Right kidney (tissue), 1 donor: ENCODE measurements at regions not wholly inside any gene's neighbourhood (a gene's known extent, or its start where the extent isn't known, plus 50 kb on each side); places are given as distances from the start of the nearest gene placed in this dataset.

ENCODE experiments used
- DNase-seq: peaks from one replicate; pipeline ENCODE4 v3.0.0-alpha.2; 2016

DNA sequence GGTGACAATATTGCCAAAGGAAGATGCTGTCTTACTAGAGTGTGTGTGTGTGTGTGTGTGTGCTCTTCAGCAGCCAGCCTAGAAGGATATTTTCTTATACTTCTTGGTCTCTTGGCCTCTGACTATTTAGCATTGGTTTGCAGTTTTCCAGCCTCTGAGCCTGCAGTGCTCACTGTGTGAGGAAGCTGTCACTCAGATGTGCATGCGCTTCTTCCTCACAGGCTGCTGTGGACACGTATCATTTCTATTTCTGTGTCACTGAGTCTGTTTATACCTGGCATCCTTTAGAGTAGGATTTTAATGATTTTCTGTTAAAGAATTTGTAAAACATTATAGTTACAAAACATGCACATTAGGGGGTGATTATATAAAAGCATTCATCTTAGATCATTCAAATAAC lies 83.3 kb downstream of the ALDH8A1 start:
- no peak for DNase-seq

DNA sequence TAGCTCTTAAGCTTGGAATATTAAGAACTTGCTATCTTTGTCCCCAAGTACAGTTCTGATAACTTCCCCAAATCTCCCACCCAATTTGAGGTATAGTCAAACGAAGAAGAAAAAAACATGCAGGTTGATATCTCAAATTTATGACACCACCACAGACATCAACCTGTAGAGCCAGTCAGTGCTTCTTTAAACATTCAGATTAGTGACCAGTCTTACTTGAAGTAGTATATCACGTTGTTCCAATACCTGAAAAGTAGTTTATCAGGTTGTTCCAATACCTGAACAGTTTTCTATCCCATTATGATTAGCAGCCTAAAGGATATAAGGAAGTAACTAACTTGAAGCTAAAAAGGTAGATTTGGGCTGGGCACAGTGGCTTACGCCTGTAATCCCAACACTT lies 85.3 kb downstream of the ALDH8A1 start:
- no peak for DNase-seq

DNA sequence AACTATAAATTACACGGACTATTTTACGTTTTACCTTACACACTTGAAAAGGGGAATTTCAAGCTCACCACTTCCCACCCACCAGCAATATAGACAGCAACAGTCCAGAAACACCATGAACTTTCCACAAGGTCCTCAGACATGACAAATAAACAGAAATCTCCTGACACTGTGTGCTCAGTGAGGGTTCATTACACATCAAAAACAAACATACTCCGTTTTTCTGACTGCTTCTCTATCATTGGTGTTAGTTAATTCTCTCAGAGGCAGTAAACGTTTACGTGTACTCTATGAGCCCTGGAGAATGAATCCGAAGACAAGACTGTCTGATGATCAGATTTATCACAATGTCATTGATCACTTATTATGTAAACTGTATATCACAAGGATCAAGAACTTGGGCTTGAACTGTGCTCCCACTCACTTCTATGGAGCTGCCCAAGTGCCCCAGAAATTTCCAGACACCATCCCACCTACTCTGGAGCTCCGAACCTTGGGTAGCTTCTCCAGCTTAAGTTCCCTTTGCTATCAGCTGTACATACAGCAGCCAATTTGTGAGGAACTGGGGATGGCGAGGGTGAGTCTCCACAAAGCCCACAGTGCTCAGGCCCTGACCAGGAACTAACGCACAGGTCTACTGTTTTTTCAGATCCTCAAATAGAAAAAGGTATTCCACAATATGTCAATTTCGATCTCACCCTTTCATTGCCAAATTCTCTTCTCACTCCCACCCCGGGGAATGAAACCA lies 86.0 kb downstream of the ALDH8A1 start:
- no peak for DNase-seq

DNA sequence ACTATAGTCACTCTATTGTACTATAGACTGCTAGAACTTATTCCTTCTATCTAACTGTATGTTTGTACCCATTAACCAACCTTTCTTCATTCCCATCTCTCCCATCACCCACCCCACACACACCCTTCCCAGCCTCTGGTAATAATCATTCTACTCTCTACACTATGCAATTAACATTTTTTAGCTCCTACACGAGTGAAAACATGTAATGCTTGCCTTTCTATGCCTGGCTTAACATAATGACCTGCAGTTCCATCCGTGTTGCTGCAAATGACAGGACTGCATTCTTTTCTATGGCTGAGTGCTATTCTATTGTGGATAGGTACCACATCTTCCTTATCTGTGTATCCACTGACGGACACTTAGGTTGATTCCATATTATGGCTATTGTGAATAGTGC lies 95.5 kb downstream of the ALDH8A1 start:
- no peak for DNase-seq

DNA sequence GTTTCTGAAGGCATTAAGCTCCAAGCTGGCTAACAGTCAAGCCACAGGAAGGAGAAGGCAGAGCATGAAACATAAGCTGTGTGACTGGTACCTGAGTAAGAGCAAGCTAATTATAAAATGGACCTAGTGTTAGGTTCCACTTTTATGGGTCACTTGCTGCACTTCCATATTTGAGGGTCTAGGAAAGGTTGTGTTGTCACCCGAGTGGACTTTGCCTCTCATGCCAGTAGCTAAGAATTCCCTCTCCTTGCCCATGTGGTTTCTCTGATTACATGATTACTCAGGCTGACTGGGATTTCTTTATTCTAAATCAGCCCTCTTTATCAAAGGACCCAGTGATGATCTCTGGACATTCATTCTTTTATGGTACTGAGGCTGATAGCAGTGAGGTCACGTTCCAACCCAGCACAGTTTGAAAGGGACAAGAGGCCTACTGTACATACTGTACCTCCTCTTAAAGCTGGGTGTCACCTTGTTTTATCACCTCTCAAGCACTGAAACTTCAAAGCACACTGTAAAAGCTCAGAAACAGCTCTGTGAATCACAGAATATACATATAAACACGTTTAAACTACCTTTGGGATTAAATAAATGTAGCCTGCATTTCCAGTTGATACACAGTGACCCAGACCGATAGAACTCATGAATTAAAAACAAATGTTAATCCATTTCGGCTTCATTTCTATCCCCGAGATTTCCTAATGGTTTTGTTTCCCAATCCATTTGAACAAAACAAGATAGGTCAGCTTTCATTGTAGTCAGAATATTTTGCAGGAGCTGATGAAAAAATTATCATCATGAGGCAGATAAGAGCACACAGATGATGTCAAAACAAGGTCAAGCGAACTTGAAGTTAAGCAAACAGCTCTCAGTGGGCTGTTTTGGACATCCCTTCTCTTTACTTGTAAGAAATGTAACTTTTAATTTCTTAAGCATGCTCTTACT lies 96.5 kb downstream of the ALDH8A1 start:
- no peak for DNase-seq

DNA sequence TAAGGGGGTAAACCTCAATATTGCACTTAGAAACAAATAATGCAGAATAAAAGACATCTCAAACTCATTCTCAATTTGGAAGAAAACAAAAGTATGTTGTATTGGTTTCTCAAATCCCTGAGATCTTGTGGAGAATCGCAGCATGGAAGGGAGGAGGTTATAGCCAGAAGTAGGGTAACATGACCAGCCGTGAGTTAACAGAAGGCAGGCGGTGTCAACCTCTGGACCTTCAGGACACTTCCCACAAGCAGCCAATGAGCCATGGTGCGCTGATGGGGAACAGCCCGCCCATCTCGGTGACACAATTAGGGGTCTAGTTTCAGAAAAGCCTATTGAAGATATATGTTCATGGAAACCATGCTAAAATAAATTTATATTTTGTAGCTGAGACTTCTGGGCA lies 98.4 kb downstream of the ALDH8A1 start:
- DNase-seq = no peak

DNA sequence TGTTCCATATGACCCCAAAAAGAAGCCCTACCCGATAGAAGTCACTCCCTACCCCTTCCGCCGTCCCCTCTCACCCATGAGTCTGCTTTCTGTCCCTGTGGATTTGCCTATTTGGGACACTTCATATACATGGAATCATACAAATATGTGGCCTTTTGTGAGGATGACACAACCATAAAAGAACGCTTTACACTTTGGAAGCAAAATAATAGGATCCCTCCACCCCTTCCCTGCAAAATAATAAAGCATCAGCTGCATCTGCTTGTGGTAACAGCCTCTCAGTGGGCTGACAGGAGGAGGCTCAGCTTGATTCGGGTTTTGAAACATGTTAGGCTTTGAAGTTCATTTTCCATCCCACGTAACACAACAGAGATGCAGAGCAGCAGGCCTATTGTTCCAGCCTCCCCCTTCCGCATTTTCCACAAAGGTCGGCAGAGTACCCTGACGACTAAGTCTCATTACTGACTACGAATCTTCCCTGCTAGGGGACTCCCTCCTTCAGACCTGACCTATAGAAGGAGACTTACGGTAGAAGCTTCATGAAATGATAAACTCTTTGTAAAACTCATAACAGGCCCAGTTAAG lies 99.1 kb downstream of the ALDH8A1 start:
- no peak for DNase-seq

DNA sequence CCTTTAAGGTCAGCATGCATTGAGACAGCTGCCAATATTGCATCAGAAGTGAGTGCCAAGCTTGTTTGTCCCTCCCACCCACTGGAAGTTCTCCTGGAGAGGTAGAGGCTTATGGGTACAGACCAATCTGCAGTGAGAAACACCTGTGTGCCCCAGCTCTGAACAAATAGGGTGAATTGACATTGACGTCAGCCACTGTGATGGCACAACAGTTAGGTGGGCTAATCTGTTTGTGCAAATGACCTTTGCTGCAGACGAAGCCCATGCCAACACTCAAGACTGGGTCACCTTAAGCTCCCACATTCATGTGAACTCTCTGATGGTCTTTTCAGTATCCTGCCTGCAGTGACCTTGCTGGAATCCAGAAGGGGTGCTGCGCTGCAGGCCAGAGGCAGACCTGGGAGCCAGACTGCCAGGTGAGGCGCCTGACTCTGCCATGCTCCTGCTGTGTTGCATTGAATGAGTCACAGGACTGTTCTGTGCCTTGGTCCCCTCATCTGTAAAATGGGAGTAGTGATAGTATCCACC lies 99.9 kb downstream of the ALDH8A1 start:
- no peak for DNase-seq

DNA sequence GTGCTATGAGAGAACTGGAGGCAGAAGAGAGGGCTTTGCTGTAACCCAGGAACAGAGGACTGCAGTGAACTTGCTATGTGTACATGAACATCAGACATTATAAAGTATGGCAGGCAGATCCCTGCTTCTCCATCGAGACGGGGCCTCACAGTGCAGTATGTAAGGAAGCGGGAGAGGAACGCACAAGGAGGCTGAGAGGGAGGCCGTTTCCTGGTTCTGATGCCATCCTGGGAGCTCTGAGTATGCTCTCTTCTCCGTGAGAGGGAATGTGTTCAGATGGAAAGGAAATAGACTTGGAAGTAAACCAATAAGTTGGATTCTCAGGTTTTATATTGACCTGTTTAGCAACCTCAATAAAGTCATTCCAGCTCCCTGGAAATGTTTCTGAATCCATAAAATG lies 101.8 kb downstream of the ALDH8A1 start:
- DNase-seq = no peak

DNA sequence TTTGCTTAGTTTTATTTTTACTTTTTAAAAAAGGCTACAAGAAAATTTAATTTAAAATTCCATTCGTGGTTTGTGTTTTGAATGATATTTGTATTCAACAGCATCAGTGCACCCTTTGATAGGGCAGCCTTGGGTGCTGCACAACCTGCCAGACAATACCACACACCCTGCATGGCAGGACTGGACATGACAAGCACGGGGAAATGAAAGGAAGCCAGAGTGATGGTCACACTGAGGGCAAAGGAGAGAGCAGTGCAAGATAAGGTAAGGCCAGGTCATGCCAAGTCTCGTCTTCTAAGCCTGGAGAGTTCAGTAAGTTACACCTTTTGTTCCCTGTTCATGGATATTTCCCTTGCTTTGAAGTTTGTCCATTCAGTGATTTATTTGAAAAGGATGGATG lies 103.0 kb downstream of the ALDH8A1 start:
- DNase-seq = no peak

DNA sequence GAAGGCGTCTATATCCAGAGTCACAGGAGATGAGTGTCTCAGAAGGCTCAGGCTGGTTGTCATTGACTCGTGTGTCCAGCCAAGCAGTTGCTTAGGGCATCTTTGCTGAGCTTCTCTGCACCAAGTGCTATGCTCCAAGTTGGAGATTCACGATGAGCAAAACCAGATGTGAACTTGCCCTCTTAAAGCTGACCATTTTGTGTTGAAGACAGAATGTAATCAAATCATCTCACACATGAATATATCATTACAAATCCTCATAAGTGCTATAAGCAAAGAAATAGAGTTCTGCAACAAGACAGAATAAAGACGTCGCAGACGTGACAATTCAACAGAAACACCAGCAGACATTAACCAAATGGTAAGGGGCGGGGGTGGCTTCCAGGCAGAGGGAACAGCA lies 103.9 kb downstream of the ALDH8A1 start:
- no peak for DNase-seq

DNA sequence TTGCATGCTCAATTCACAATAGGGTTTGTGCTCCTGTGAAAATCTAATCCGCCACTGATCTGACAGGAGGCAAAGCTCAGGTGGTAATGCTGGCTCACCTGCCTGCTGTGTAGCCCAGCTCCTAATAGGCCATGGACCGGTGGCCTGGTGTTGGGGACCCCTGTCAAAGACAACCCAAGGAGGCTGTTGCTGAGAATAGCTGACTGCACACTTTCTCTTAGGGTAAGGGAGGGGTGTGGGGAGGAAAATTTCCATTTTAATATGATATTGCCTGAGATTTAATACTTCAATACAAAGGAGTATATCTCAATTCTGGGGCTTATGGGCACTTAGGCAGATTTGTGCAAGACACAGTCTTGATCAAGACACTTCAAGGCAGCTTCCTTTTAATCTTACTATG lies 105.8 kb downstream of the ALDH8A1 start:
- DNase-seq = no peak

DNA sequence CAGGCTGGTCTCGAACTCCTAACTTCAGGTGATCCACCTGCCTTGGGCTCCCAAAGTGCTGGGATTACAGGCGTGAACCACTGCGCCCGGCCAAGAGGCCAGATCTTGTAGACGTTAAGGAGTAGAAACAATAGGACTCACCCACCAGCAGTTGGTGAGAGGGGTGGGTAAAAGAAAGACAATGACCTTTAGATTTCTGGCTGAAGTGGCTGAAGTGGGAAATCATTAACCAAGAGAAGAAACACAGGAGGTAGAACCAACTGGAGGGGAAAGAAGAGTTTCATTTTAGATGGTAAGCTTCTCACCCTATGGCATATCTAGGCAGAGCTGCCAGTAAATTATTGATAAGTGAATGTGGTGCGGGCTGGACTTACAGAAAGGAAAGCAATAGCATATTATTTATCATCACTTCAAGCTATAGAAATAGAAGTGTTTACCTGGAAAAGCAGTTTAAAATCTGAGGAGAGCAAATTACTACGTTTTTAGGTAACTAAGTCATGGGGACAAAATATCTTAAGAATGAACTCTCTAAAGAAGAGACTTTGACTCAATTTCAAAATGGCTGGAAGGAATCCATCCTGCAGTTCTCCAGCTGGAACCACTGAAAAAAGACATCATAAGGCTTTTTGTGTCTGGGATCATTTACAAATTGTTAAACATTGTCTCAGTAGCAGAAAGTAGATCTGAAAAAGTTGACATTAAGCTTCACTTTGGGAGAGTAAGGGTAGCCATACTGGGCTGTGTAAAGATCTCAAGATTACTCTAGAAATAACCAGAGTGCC lies 109.6 kb downstream of the ALDH8A1 start:
- no peak for DNase-seq

DNA sequence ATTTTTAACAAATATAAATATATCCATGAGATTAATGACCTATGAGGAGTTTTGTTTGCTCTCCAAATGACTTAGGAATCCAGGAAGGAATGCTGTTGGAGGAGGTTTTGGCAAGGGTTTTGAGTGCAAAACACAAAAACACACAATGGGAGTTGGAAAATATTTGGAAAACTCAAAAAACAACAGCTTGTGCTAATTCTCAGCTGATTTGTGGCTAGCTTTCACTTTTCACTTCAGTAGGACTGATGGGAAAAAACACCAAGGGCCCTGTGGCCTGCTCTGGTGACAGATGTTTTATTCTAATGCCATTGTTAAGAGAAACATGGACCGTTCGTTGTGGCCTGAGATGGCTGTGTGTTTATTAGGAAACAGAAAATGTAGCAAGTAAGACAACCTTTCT lies 113.9 kb downstream of the ALDH8A1 start:
- DNase-seq = no peak

DNA sequence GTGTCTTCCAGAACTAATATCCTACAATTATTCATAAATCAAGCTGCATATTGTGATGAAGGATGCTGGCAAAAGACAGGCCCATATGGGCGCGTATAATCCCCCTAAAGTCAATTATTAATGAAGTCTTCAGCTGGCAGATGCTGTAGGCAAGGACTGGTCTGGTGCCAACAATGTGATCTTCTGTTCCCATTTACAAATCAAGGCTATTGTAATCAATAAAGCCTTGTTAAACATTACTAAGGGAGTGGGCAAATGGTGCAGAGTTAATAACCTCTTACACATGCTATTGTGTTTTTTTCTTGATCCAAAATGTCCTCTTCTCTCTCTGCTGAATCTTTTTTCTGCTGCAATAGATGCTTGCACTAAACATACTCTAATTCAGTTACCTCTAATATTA lies 119.0 kb downstream of the ALDH8A1 start:
- no peak for DNase-seq

DNA sequence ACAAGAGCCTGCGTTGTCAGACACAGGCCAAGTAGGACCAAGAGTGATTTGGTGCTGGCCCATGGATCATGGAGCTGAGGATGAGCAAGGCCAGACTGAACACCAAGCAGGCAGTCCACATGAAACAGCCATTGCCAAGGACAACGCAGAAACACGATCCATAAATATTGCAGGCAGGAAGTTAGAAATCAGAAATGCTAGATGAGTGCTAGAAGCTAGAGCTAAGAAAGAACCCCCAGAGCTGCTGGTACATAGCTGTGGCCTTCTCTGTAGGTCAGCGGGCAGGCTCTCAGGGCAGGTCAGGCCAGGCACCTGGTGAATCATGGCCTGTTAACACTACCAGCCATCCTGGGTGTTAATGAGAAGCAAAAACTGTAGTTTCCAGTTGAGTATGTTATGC lies 119.7 kb downstream of the ALDH8A1 start:
- DNase-seq = no peak

DNA sequence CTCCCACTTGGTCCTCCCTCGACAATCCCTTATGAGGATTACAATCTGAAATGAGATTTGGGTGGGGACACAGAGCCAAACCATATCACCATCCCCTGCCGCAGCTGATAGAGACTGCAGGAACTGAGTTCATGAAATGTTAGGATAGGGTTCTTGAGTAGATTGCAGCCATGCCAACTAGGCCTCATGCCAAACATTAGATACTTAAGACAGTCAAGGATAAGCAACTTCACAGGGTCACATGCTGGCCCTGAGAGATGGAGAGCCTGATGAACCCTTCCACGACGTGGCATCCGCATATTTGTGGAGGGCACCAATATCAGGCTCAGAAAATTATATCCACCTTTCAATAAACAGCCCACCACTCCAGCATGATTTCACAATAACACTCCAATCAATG lies 121.3 kb downstream of the ALDH8A1 start:
- DNase-seq = no peak

DNA sequence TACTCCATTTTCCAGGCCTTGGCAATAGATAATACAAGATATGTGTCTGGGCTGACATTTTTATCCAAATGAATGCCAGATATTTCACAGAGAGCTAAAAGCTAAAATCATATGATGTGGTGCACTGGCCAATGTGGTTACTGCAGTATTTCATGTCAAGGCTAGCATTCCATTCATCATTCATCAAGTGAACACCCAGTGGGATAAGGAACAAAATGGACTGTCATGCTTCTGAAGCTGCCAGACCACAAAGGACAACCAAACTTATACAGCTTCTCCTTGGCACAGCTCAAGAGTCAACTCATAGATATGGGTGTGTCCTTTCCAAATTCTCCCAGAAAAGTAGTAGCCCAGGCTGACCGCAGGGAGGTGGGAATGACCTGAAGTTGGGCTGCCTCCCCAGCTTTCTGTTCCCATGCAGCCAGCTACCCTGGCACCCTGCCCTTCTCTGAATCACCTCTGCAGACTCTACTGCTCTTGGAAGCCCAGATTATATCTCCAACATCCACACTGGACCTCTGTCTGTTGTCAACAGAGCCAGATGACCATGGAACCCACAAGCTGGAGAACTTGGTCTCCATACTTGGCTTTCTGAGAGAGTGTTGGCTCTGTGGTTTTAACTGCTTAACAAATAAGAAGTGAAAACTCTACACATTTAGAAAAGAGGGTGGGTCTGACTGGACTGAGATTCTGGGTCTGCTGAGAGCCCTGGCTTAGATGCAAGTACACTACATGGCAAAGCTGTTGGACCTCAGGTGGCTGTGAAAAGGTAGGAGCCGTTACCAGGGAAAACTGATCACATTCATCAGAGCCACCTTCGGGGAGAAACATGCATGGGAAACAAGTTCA lies 122.8 kb downstream of the ALDH8A1 start:
- DNase-seq = no peak

DNA sequence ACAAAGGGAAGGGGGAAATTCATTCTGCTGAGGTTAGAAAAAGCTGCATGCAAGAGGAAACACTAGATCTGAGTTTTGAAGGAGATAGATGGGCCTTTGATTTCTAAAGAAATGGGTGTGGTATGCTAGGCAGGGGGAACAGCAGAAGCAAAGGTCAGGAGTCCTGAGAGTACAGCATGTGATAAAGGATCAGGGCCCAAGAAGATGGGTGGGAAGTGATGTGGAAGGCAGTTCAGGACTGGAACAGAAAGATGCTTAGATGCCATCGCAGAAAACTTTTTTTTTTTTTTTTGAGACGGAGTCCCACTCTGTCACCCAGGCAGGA lies 126.2 kb downstream of the ALDH8A1 start:
- no peak for DNase-seq

DNA sequence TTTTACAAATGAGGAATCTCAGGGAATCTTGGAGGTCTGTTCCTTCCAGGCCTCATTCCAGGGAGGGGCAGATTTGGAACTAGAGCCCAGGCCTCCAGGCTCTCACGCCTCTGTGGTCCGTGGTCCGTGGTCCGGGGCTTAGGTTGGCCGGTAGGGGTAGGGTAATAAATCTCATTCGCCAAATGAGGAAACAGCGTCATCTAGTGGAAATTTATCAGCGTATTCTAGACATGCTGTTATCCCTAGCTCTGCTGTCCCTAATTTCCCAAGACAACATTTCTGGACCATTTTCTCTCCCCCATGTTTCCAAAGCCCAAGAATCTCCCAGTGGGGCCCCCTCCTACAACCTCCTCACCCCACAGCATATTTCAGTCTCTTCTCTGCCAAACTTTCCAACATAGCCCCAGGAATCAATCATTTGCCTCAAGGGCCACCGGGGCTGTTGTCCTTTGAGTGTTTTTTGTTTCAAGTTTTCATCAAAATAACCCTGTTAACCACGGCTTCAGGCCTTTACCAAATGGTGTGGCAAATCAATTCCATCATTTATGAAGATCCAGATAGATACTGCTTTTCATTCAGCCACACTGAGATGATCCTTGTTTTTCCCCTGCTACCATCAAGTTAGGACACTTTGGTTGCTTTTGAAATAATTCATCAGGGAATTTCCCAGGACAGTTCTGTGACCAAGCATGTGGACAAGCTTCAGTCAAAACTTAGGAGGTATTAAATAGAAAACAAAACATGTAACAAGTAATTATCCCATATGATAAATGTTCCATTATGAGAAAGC lies 126.8 kb downstream of the ALDH8A1 start:
- DNase-seq = peak; percentile 55
